Myocyte (in vitro differentiated cells): ENCODE measurements at regions not wholly inside any gene's neighbourhood (a gene's known extent, or its start where the extent isn't known, plus 50 kb on each side); places are given as distances from the start of the nearest gene placed in this dataset.

ENCODE experiments used
- DNase-seq: peaks from one replicate; pipeline ENCODE4 v3.0.0-alpha.2; 2012; ENCODE audit warnings: low read depth

- no peak for DNase-seq
Measured at GRCh38 chr4:149121023-149121404, 678.8 kb upstream of the NR3C2 start.

- DNase-seq, result peak; percentile 32
Measured at GRCh38 chr4:149120331-149121022, 678.3 kb upstream of the NR3C2 start.

GRCh38 chr4:149116806-149117205, 674.6 kb upstream of the NR3C2 start:
- no peak for DNase-seq

- peak; percentile 87 for DNase-seq
Measured at GRCh38 chr4:149113804-149114430, 671.7 kb upstream of the NR3C2 start.

DNA sequence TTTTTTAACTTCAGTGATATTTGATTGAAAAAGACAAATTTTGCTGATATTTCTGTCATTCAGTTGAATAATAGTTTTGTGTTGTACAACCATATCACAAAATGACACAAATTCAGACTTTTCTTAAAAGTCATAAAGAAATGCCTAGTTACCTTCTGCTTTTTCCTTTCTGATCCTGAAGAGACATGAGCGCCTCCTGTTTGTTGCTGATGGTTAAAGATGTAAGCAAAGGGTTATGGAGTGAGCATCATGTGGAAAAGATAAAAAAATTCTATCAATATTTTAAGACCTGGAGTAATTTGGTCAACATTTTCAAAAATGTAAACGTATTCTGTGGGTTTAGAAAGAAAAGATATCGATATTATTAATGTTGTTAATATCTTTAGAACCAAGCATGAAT, 669.9 kb upstream of the NR3C2 start:
- no peak for DNase-seq

DNA sequence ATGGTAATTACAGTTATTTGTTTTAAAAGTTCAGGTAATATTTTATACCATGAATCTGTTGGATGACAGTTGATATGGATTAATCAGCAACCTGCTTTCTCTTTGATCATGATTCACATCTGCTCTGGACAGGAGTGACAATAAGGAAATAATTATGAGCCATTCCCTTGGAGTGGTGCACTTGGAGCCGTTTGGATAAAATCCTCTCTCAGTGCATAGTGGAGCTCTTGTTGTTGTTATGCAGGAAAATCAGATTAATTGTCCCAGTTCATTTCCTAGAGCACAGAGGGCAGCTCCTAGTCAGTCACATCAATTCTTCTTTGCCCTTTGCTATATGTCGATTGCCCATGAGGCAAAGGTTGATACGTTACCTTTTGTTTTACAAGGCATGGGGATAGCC, 668.3 kb upstream of the NR3C2 start:
- no peak for DNase-seq

DNA sequence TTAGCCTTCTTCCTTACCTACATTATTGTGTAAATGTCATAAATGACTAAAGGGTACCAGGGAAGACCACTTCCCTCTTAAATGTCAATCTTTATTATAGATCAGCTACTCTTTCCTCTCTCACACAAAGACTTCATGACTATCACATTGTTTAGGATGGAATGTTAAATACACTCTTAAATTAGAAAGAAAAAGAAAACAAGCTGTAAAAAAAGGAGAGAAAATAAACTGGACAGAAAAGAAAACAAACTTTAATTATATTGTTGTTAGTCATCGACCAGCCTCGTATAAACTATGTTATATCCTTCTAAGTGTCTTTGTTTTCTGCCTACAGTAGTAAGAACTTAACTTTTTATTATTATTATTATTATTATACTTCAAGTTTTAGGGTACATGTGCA, 666.4 kb upstream of the NR3C2 start:
- DNase-seq, result no peak

DNA sequence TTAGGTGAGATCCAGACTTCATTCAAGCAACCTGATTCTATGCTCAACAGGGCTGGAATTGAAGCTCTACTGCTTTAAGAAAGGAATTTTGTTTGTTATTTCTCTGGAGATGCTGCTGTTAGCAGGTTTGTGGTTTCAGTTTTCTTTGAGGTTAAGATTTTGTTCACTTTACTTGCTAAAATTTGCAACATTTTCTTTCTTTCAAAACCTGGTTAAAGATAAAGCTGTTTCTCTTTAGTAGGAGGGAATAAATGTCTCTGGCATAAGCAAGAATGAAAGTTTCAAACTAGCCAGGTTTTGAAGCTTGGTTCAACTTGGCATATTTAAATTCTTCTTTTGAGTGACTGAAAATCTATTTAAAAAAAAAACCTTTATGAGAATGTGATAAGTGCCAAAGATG, 660.6 kb upstream of the NR3C2 start:
- DNase-seq, result no peak

DNA sequence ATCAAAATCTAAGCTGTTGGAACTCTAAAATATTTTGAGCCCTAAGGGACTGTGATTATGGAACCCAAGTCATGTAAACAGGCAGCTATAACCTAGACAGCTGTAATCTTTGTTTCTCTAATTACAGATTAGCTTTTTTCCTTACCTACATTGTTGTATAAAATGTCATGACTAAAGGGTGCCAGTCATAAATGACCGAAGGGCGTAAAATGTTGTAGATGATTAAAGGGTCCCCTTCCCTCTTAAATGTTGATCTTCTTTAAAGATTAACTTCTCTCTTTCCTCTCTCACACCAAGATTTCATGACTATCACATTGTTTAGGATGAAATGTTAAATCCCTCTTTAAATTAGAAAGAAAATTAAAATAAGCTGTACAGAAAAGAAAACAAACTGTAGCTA, 659.4 kb upstream of the NR3C2 start:
- DNase-seq, result no peak

GRCh38 chr4:149095811-149096210, 653.6 kb upstream of the NR3C2 start:
- DNase-seq, result peak; percentile 44

GRCh38 chr4:149095001-149095400, 652.8 kb upstream of the NR3C2 start:
- DNase-seq, result no peak

- no peak for DNase-seq
Measured at GRCh38 chr4:149084144-149084543, 641.9 kb upstream of the NR3C2 start.

GRCh38 chr4:149077181-149077580, 635.0 kb upstream of the NR3C2 start:
- DNase-seq, result peak; percentile 13

- DNase-seq, result no peak
Measured at GRCh38 chr4:149076401-149076800, 634.2 kb upstream of the NR3C2 start.

- DNase-seq, result no peak
Measured at GRCh38 chr4:149072384-149072783, 630.2 kb upstream of the NR3C2 start.

DNA sequence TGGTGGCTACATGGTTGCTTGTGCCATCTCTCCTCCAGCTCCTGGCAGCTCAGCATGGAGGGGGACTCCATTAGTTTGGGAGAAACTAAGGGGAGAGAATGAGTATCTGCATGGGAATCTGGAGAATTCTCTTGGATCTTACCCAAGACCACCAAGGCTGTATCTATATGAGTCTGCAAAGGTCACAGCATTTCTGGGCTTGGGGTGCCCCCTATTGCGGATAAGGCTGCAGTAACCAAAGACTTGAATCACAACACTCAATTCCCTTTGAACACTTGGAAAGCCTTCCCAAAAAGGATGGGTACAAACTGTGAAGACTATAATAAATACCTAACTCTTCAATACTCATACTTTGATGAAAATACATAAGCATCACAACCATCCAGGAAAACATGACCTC, 623.5 kb upstream of the NR3C2 start:
- no peak for DNase-seq

DNA sequence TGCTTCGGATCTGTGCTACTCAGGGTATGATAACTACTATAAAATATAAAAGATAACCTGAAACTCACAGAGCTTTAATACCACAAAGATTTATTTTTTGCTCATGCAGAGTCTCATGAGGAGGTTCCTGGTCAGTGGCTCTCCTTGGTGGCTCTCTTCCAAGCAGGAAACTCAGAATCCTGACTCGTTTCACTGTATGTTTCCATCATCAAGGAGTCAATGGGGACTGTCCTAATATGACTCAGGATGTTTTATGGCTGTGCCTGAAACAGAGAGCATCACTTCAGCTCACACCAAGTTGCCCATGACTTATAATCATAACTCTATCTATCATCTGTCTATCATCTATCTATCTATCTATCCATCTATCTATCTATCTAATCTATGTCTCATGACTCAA, 620.8 kb upstream of the NR3C2 start:
- DNase-seq, result no peak

DNA sequence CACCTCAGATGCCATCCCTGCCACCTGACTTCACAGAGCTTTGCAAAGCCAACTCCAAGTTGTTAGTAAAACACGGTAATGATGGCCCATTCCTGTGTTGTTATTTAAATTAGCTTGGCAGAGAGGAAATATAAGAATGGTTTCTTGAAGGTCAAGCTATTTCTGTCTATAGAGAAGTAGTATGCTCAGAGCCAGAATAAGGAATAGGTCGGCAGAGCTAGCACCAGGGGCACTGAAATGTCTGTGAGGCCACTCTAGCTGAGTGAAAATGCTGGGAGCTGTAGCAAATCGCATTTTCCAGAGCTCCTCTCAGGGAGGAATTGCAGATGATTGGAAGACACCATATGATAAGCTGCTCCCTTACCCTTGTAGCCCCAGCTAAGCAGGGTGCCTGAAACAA, 615.4 kb upstream of the NR3C2 start:
- no peak for DNase-seq

GRCh38 chr4:149056615-149057014, 614.4 kb upstream of the NR3C2 start:
- no peak for DNase-seq

GRCh38 chr4:149055624-149056023, 613.4 kb upstream of the NR3C2 start:
- DNase-seq, result peak; percentile 18

GRCh38 chr4:149050840-149051239, 608.6 kb upstream of the NR3C2 start:
- DNase-seq, result no peak

DNA sequence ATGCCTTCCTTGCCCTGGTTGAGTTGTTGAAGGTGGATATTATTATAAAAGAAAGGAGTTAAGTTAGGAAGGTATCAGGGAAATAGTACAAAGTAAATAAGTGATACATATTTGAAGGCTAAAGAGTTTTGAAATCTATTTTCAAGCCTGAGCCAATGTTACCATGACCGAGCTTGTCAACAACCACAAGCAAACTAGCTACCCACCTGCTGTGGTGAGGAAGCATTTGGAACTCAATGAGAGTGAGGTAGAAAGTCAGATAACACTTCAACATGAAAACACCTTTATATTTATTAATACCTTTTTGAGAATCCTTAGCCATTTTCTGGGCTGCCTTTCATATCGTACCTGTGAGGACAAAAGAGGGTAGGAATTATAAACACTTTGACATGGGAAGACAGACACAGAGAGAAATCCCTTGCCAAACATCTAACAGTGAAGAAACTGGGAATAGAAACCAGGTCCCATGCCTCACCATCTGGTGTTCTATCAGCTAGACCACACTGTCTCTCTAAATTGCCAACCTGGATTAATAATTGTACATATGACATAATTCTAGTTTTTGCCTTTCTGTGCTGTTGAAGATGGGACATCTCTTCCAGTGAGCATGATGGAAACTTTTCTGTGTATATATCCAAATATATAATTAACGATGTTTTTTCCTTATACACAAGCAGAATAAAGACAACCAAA, 606.4 kb upstream of the NR3C2 start:
- peak; percentile 28 for DNase-seq

GRCh38 chr4:149047368-149047767, 605.2 kb upstream of the NR3C2 start:
- DNase-seq, result no peak
